Cardiac muscle cell (in vitro differentiated cells and primary cell): ENCODE measurements at regions not wholly inside any gene's neighbourhood (a gene's known extent, or its start where the extent isn't known, plus 50 kb on each side); places are given as distances from the start of the nearest gene placed in this dataset.

Experiments
- DNase-seq, 2 donors: peaks; one replicate each; pipeline versions ENCODE4 v3.0.0 to v3.0.0-alpha.2; 2010 to 2017; ENCODE audit warnings: low read depth in 1 of 2, low spot score in 1 of 2
- H3K27ac ChIP-seq: fragments of 200-600 bp; sonication (generic); 2 replicates; pipeline ENCODE4 v1.5.1; 2016
- H3K27me3 ChIP-seq: fragments of 200-600 bp; sonication (generic); 2 replicates; pipeline ENCODE4 v1.6.0; 2016; ENCODE audit warnings: control low read depth
- H3K36me3 ChIP-seq: fragments of 200-600 bp; sonication (generic); 2 replicates; pipeline ENCODE4 v1.5.1; 2016; ENCODE audit warnings: control low read depth
- H3K4me1 ChIP-seq: fragments of 200-600 bp; sonication (generic); 2 replicates; pipeline ENCODE4 v1.8.1; 2017; ENCODE audit warnings: low read depth, mild to moderate bottlenecking, mixed run types
- H3K4me3 ChIP-seq: fragments of 200-600 bp; sonication (generic); 2 replicates; pipeline ENCODE4 v1.5.1; 2016; ENCODE audit warnings: mild to moderate bottlenecking
- H3K9me3 ChIP-seq: fragments of 200-600 bp; sonication (generic); 2 replicates; pipeline ENCODE4 v1.5.1; 2017; ENCODE audit warnings: low read depth, mild to moderate bottlenecking, control low read depth
- TF ChIP-seq, protein P1 (sequence below): IDR thresholded peaks from 2 replicates; pipeline ENCODE4 v1.5.1; 2012; ENCODE audit warnings: low read depth, mild to moderate bottlenecking, low read length

DNA sequence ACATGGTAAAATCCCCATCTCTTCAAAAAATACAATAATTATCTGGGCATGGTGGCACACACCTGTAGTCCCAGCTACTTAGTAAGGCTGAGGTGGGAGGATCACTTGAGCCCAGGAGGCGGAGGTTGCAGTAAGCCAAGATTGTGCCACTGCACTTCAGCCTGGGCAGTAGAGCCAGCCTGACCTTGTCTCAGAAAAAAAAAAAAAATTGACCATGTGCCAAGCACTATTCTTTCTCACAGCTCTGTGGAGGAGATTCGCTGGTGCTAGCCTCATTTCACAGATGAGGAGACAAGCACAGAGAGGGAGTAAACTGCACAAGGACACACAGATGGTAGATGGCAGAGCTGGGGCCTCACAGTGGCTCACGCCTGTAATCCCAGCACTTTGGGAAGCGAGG, 131.8 kb upstream of the JARID2 start:
- no peak overlapping the region for H3K4me3 ChIP-seq
- no peak overlapping the region for H3K27ac ChIP-seq
- H3K27me3 ChIP-seq, result no peaks in the 10 kb centered on the region
- TF ChIP-seq, protein P1, sequence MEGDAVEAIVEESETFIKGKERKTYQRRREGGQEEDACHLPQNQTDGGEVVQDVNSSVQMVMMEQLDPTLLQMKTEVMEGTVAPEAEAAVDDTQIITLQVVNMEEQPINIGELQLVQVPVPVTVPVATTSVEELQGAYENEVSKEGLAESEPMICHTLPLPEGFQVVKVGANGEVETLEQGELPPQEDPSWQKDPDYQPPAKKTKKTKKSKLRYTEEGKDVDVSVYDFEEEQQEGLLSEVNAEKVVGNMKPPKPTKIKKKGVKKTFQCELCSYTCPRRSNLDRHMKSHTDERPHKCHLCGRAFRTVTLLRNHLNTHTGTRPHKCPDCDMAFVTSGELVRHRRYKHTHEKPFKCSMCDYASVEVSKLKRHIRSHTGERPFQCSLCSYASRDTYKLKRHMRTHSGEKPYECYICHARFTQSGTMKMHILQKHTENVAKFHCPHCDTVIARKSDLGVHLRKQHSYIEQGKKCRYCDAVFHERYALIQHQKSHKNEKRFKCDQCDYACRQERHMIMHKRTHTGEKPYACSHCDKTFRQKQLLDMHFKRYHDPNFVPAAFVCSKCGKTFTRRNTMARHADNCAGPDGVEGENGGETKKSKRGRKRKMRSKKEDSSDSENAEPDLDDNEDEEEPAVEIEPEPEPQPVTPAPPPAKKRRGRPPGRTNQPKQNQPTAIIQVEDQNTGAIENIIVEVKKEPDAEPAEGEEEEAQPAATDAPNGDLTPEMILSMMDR, result no peak
- no peaks in the 10 kb centered on the region for H3K9me3 ChIP-seq
- H3K36me3 ChIP-seq, result no peaks in the 10 kb centered on the region
- DNase-seq, result no peak
- no peaks in the 10 kb centered on the region for H3K4me1 ChIP-seq

DNA sequence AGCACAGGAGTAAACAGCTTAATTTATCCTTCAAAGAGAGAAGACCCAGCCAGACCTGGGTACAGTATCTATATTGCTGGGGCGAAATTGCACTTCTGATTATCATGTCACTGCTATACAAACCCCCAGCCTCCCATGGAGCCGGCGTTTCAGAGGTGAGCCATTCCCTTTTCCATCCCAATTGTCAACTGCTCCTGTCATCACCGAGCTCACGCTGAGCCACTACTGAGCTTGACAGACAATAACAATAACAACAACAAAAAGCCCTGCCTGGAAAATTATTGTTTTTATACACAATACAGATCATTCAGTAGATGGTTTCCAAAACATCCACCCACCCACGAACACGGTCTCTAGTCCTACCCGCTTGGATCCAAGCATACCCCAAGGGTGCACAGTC, 129.0 kb upstream of the JARID2 start:
- Histone ChIP-seq H3K27me3 (no peaks in the 10 kb centered on the region), H3K4me3 (no peak overlapping the region), H3K36me3 (no peaks in the 10 kb centered on the region), H3K27ac (no peak overlapping the region), H3K9me3 (no peaks in the 10 kb centered on the region), H3K4me1 (no peaks in the 10 kb centered on the region)
- no peak for DNase-seq
- TF ChIP-seq, protein P1, result no peak

DNA sequence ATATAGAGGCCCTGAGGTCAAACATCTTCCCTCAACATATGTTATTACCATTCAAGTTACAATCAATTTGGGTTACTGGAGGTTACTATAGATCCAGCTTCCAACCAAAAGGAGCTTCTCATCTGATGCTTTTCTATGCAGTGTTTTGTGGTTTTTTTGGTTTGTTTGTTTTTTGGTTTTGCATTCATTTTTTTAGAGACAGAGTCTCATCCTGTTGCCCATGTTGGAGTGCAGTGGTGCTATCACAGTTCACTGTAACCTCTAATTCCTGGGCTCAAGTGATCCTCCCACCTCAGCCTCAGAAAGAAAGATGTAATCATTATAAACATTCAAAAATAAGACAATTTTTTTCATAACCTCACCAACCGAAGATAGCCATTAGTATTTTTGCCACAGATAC, 124.4 kb upstream of the JARID2 start:
- TF ChIP-seq, protein P1, result no peak
- no peaks in the 10 kb centered on the region for H3K36me3 ChIP-seq
- H3K27ac ChIP-seq, result no peak overlapping the region
- no peaks in the 10 kb centered on the region for H3K4me1 ChIP-seq
- H3K4me3 ChIP-seq, result no peak overlapping the region
- DNase-seq, result no peak
- no peaks in the 10 kb centered on the region for H3K9me3 ChIP-seq
- no peaks in the 10 kb centered on the region for H3K27me3 ChIP-seq

DNA sequence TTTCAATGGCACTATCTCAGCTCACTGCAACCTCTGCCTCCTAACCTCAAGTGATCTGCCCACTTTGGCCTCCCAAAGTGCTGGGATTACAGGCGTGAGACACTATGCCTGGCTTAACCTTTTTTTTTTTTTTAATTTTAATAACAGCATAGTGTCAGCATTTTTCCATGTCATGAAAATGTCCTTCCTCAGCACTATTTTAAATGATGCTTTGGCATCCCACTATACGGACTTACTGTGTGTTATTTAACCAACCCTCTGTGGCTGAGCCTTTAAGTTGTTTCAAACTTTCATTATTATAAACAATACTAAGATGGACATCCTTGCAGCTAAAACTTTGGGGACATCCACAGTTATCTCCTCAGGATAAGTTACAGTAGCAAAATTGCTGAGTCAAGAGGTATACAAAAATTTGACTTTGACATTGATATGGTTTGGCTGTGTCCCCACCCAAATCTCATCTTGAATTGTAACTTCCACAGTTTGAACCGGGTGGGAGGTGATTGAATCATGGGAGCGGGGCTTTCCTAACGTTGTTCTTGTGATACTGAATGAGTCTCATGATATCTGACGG, 123.8 kb upstream of the JARID2 start:
- Histone ChIP-seq H3K9me3 (no peaks in the 10 kb centered on the region), H3K27me3 (no peaks in the 10 kb centered on the region), H3K36me3 (no peaks in the 10 kb centered on the region), H3K27ac (no peak overlapping the region), H3K4me3 (no peak overlapping the region), H3K4me1 (no peaks in the 10 kb centered on the region)
- no peak for DNase-seq
- TF ChIP-seq, protein P1, result no peak

DNA sequence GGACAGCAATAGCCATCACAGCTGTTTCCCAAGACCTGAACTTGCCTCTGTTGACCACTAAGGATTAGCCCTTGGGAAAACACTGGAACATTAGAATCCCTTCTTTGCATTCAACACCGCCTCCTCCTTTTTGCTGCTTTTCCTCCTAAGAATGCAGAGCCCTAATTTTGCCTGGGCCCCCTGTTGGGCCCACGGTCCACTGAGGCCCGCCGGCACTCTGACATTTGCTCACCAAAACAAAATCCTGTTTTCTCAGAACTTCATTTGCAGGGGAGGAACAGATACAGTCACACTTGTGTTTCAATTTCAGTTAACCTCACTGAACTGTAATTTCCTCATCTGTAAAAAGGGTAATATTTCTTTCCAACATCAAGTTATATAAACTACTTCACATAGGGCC, 116.0 kb upstream of the JARID2 start:
- DNase-seq, result no peak
- H3K27ac ChIP-seq, result no peak overlapping the region
- no peaks in the 10 kb centered on the region for H3K27me3 ChIP-seq
- TF ChIP-seq, protein P1, result no peak
- H3K4me3 ChIP-seq, result no peak overlapping the region
- H3K36me3 ChIP-seq, result no peaks in the 10 kb centered on the region
- no peaks in the 10 kb centered on the region for H3K9me3 ChIP-seq
- no peaks in the 10 kb centered on the region for H3K4me1 ChIP-seq

DNA sequence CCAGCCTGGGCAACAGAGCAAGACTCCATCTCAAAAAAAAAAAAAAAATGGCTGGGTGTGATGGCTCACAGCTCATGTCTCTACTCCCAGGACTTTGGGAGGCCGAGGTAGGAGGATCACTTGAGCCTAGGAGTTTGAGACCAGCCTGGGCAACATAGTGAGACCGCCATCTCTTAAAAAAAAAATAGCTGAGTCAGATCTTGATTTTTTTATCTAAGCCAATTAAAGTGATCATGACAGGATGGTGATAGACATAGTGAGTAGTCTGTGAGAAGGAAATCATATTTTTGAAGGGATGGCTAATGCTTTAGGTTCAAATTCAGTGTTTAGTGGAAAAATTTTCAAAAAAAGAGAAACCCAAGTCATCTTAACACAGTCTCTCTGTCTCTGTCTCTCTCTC, 114.6 kb upstream of the JARID2 start:
- Histone ChIP-seq H3K9me3 (no peaks in the 10 kb centered on the region), H3K4me3 (no peak overlapping the region), H3K27me3 (no peaks in the 10 kb centered on the region), H3K27ac (no peak overlapping the region), H3K36me3 (no peaks in the 10 kb centered on the region), H3K4me1 (no peaks in the 10 kb centered on the region)
- DNase-seq, result no peak
- TF ChIP-seq, protein P1, result no peak
